ENCODE measurements at regions not wholly inside any gene's neighbourhood (a gene's known extent, or its start where the extent isn't known, plus 50 kb on each side); places are given as distances from the start of the nearest gene placed in this dataset.

GRCh38 chr6:126529637-126530362 is 189.9 kb downstream of the CENPW start:
- no peak for DNase-seq

- DNase-seq, result no peak
Observed at GRCh38 chr6:126530775-126531174, 190.9 kb downstream of the CENPW start.

GRCh38 chr6:126531286-126531685 is 191.4 kb downstream of the CENPW start:
- peak; percentile 6 for DNase-seq

- no peak for DNase-seq
Observed at GRCh38 chr6:126531840-126532239, 191.9 kb downstream of the CENPW start.

GRCh38 chr6:126534401-126534800 is 194.5 kb downstream of the CENPW start:
- DNase-seq, result no peak

GRCh38 chr6:126535138-126535537 is 195.2 kb downstream of the CENPW start:
- DNase-seq, result no peak

GRCh38 chr6:126535595-126535994 is 195.7 kb downstream of the CENPW start:
- no peak for DNase-seq

- no peak for DNase-seq
Observed at GRCh38 chr6:126537061-126537816, 197.3 kb downstream of the CENPW start.

- DNase-seq, result no peak
Observed at GRCh38 chr6:126539022-126539421, 199.1 kb downstream of the CENPW start.

GRCh38 chr6:126540161-126540560 is 200.2 kb downstream of the CENPW start:
- no peak for DNase-seq

GRCh38 chr6:126541806-126542491 is 202.0 kb downstream of the CENPW start:
- DNase-seq, result no peak

GRCh38 chr6:126546541-126547120 is 206.7 kb downstream of the CENPW start:
- no peak for DNase-seq

GRCh38 chr6:126548300-126548699 is 208.4 kb downstream of the CENPW start:
- no peak for DNase-seq

- DNase-seq, result no peak
Observed at GRCh38 chr6:126550323-126550722, 210.4 kb downstream of the CENPW start.

- DNase-seq, result no peak
Observed at GRCh38 chr6:126551832-126552231, 211.9 kb downstream of the CENPW start.

- DNase-seq, result no peak
Observed at GRCh38 chr6:126553854-126554253, 213.9 kb downstream of the CENPW start.

- no peak for DNase-seq
Observed at GRCh38 chr6:126570507-126570906, 230.6 kb downstream of the CENPW start.

GRCh38 chr6:126574301-126574700 is 234.4 kb downstream of the CENPW start:
- DNase-seq, result no peak

- no peak for DNase-seq
Observed at GRCh38 chr6:126581316-126581715, 241.4 kb downstream of the CENPW start.

- no peak for DNase-seq
Observed at GRCh38 chr6:126600258-126600916, 260.5 kb downstream of the CENPW start.

GRCh38 chr6:126603410-126603809 is 263.5 kb downstream of the CENPW start:
- DNase-seq, result no peak

GRCh38 chr6:126605089-126605488 is 265.2 kb downstream of the CENPW start:
- no peak for DNase-seq

- no peak for DNase-seq
Observed at GRCh38 chr6:126607289-126607688, 267.4 kb downstream of the CENPW start.

All from MV-4-11 (cell line).